ENCODE measurements at regions not wholly inside any gene's neighbourhood (a gene's known extent, or its start where the extent isn't known, plus 50 kb on each side); places are given as distances from the start of the nearest gene placed in this dataset.
A peak's percentile ranks its signal among the peaks of the same experiment; 100 is the strongest.

DNA sequence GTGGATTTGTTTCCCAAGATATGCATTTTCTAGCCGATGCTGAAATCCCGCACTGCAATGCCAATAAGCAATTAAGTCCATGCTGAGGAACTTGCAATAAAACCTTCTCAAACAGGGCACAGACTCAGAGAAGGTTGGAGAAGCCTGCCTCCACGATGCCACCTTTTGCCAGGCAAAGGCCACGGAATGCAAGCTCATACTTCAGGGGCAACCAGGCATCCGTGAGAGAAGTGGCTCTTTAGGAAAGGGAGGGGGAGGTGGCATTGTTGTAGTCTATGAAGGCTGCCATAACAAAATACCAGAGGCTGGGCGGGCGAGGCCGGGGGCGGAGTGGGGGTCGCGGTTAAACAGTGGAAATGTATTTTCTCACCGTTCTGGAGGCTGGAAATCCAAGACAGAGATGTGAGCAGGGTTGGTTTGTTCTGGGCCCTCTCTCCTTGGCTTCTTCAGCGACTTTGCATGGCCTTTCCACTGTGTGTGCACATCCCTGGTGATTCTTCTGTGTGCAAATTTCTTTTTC lies 689.5 kb downstream of the VRK1 start:
- Mint-ChIP-seq H3K4me3 (no peak overlapping the region), H3K27me3 (no peaks in the 10 kb centered on the region), H3K4me1 (no peaks in the 10 kb centered on the region), H3K9me3 (peaks cover 5% of the 10 kb centered on the region), H3K36me3 (ENCODE audit: low read depth) (peaks cover 2% of the 10 kb centered on the region), H3K27ac (no peak overlapping the region)
- intact Hi-C loops (cut with micrococcal nuclease), result no loop called here
- DNase-seq, result no peak

DNA sequence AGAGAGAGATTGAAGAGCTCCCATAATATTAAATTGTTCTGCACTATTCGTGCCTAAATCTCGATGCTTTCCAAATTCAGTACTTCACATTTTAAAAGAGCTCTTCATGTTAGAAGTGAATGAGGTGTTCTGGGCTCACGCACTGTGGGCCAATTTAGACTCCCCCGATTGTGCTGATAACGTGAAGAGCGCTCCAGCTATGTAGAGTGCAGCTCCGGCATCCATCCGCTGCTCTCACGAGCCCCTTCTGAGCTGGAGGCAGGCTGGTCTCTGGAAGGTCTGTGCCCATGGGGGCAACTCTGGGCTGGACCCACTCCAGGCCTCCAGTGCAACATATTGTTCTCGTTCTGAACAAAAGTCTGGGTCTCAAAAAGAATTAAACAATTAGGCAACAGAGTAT lies 692.6 kb downstream of the VRK1 start:
- DNase-seq, result no peak
- H3K27me3 Mint-ChIP-seq, result no peaks in the 10 kb centered on the region
- H3K36me3 Mint-ChIP-seq (ENCODE audit: low read depth), result peaks cover 4% of the 10 kb centered on the region
- H3K4me1 Mint-ChIP-seq, result no peaks in the 10 kb centered on the region
- intact Hi-C loops (cut with micrococcal nuclease), result no loop called here
- H3K9me3 Mint-ChIP-seq, result peaks cover 12% of the 10 kb centered on the region
- H3K27ac Mint-ChIP-seq, result no peak overlapping the region
- H3K4me3 Mint-ChIP-seq, result no peak overlapping the region

DNA sequence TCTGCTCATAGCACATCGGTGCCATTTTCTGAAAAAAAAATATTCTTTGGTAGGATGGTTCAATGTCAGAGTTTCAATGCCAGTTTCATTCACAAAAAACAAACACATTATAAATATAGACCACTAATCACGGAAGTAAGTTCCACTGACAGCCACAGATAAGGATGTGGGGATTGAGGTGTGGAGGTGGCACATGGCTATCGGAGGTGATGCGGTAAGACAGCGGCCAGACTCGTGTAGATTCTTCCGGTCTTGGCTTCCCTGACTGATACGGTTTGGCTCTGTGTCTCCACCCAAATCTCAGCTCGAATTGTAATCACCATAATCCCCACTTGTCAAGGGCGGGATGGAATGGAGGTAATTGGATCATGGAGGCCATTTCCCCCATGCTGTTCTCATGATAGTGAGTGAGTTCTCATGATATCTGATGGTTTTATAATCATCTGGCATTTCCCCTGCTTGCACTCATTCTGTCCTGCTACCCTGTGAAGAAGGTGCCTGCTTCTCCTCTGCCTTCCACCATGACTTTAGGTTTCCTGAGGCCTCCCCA lies 693.4 kb downstream of the VRK1 start:
- Mint-ChIP-seq H3K27me3 (no peaks in the 10 kb centered on the region), H3K27ac (no peak overlapping the region), H3K9me3 (peaks cover 12% of the 10 kb centered on the region), H3K4me1 (no peaks in the 10 kb centered on the region), H3K36me3 (ENCODE audit: low read depth) (peaks cover 4% of the 10 kb centered on the region), H3K4me3 (no peak overlapping the region)
- no peak for DNase-seq
- intact Hi-C loops (cut with micrococcal nuclease), result no loop called here

DNA sequence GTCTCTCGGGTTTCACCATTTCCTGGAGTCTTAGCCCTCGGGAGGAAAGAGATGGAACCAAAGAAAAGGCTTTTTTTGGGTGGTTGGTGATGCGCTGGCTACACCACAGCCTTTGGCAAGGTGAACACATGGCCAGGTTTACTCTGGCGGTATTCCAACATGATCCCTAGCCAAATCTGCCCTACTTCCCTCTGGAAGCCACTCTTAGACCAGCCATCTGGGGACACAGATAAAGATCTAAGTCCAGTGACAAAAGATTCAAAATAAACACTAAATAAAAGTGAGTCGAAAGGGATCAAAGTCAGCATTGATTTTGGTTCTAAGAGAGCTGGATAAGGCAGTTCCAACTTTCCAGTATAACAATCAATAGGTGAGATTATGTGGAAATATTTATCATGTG lies 694.5 kb downstream of the VRK1 start:
- Mint-ChIP-seq H3K36me3 (ENCODE audit: low read depth) (peaks cover 4% of the 10 kb centered on the region), H3K4me1 (no peaks in the 10 kb centered on the region), H3K4me3 (no peak overlapping the region), H3K27ac (no peak overlapping the region), H3K27me3 (no peaks in the 10 kb centered on the region), H3K9me3 (peaks cover 12% of the 10 kb centered on the region)
- intact Hi-C loops (cut with micrococcal nuclease), result no loop called here
- no peak for DNase-seq

DNA sequence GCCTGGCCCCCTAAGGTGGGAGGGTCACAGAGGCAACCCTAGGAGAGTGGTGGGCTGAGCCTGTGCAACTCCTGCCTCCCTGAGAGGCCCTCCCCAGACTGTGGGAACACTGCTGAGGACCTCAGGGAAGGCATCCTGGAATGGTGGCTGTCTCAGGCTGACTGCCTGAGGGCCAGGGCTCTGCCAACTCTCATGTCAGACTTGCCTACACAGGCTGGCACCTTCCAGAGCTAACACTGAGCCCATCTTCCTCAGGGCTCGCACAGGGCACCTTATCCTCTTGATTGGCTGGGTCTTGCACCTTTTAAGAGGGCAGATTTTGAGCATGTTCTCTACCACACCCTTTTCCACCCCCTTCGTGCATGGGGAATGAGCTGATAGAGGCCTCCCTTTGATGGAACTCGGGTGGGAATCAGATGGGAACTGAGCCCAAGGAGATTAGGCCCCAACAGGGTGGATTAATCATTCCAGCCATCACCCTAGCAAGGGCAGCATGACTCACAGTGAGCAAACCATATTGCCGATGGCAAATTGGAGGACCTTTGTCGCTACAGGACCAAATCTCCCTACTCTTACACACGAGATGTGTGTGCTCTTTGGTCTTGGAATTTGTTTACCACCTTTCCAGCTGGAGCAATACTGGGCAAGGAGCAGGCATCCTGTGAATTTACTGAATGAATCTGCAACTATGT lies 702.8 kb downstream of the VRK1 start:
- no peak overlapping the region for H3K27ac Mint-ChIP-seq
- H3K4me1 Mint-ChIP-seq, result no peaks in the 10 kb centered on the region
- no peaks in the 10 kb centered on the region for H3K36me3 Mint-ChIP-seq (ENCODE audit: low read depth)
- intact Hi-C loops (cut with micrococcal nuclease), result no loop called here
- peaks cover 8% of the 10 kb centered on the region for H3K9me3 Mint-ChIP-seq
- no peak for DNase-seq
- no peak overlapping the region for H3K4me3 Mint-ChIP-seq
- peaks cover 3% of the 10 kb centered on the region for H3K27me3 Mint-ChIP-seq

DNA sequence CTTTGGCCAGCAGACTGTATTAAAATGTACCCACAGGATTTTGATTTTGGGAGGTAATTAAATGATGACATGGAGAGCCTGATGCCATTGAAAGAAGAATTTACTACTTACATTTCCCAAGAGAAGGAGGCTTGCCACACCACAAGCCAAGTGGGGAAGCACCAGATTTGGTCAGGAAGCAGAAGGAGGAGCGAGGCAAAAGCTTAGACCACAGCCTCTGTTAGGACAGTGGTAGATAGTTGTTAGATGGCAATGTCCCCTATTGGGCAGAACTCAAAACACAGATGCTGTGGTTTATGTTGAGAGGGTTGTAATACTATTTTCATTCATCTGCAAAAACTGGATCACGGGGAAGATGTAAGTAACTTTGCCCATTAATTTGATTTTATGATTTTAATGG lies 709.4 kb downstream of the VRK1 start:
- intact Hi-C loops (cut with micrococcal nuclease), result no loop called here
- Mint-ChIP-seq H3K27me3 (no peaks in the 10 kb centered on the region), H3K4me3 (no peak overlapping the region), H3K4me1 (no peaks in the 10 kb centered on the region), H3K9me3 (peaks cover 29% of the 10 kb centered on the region), H3K27ac (no peak overlapping the region), H3K36me3 (ENCODE audit: low read depth) (peaks cover 2% of the 10 kb centered on the region)
- DNase-seq, result no peak

DNA sequence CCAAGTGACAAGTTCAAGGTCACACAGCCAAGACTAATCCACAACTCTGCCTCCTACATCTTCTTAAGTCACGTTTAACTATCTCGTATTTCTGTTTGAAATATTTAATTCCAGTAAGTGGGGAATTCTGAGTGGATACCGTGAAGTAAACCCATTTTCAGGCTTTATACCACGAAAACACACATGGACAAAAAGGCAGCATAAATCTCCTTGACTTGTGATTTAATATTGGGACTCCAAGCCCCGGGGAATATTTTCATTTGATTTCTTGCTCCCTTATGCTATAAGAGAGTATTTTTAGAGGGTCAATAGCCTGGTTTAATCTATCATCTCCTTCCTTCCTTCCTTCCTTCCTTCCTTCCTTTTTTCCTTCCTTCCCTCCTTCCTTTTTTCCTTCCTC lies 716.7 kb downstream of the VRK1 start:
- intact Hi-C loops (cut with micrococcal nuclease), result no loop called here
- DNase-seq, result no peak
- no peaks in the 10 kb centered on the region for H3K36me3 Mint-ChIP-seq (ENCODE audit: low read depth)
- H3K27me3 Mint-ChIP-seq, result no peaks in the 10 kb centered on the region
- no peak overlapping the region for H3K27ac Mint-ChIP-seq
- H3K4me1 Mint-ChIP-seq, result no peaks in the 10 kb centered on the region
- peaks cover 18% of the 10 kb centered on the region for H3K9me3 Mint-ChIP-seq
- no peak overlapping the region for H3K4me3 Mint-ChIP-seq

DNA sequence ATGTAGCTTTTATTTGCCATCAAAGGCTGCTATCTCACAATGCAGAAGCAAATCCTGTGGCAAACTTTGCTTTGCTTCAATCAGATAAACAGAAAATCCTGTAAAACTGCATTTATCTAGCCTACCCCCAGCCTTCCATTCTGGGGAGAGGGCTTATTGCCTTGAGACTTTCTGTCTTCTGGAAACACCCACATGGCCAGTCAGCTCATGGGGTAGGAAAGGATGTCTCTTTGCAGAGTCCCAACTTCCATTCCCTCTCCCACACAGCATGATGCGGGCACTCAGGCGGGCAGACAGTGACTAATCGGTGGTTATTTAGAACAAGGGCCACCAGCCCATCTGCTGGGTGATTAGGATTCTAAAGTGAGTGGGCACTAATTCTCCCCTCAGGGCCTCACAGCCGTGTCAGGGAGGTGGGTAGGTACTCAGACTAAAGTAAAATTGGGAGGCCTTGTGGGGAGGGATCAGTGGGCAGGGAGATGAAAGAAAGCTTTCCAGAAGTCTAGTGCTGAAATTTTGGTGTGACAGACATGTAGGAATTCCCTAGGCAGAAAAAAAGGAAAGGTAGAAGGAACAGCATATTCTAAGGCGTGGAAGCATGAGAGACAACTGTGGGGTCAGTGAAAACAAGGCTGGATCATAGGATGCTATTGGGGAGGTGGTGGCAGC lies 720.5 kb downstream of the VRK1 start:
- H3K27me3 Mint-ChIP-seq, result no peaks in the 10 kb centered on the region
- peaks cover 17% of the 10 kb centered on the region for H3K9me3 Mint-ChIP-seq
- no peaks in the 10 kb centered on the region for H3K36me3 Mint-ChIP-seq (ENCODE audit: low read depth)
- H3K4me3 Mint-ChIP-seq, result no peak overlapping the region
- H3K27ac Mint-ChIP-seq, result no peak overlapping the region
- H3K4me1 Mint-ChIP-seq, result no peaks in the 10 kb centered on the region
- intact Hi-C loops (cut with micrococcal nuclease), result no loop called here
- no peak for DNase-seq

DNA sequence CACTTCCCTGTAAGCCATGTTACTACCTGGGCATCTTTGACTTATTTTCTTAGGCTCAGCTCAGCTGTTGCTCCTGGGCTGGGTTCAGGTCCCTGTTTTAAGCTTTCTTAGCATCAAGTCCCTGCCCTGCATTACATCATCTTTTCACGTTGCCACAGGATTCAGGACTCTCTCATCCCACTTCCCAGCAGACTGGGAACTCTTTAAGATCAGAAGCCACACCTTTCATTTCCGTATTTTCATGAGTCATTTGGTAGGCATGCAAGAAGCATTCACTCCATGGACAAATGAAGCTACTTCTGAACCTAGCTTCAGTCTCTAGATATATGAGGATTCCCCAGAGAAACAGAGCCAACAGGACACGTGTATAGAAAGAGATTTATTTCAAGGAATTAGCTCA lies 726.8 kb downstream of the VRK1 start:
- no peak overlapping the region for H3K4me3 Mint-ChIP-seq
- no peak overlapping the region for H3K27ac Mint-ChIP-seq
- H3K27me3 Mint-ChIP-seq, result peaks cover 5% of the 10 kb centered on the region
- peaks cover 6% of the 10 kb centered on the region for H3K4me1 Mint-ChIP-seq
- intact Hi-C loops (cut with micrococcal nuclease), result no loop called here
- H3K9me3 Mint-ChIP-seq, result peaks cover 20% of the 10 kb centered on the region
- H3K36me3 Mint-ChIP-seq (ENCODE audit: low read depth), result no peaks in the 10 kb centered on the region
- DNase-seq, result no peak

DNA sequence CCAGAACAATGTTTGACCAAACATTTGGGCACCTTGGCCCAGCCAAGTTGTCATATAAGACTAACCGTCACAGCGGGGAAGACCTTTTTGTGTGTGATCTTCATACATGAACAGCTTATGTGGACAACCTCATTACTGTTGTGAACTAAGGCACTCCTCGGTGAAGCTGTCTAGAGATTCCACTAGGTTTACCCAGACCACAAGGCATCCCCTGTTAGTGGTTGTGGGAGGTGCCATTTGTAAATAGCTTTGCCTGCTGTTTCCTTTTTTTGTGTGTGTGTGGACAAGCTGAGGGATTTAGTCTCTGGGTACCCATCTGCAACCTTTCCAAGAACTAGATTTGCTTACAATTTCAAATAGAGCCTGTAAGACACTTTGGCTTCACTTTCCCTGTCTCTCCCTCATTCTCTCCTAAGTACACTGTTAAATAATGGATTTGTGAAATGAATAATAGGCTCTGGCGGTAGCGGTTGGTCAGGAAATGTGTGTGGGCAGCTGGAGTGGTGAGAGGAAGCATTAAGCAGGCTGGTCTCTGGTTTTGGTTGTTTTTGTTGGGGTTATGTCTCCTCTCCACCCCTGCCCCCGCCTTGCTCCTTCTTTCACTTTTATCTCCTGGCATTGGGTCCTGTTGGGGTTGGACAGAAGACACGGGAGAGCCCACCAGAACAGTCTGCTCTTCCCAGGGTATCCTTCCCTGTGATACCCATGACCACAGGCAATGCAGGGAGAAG lies 727.6 kb downstream of the VRK1 start:
- no peak overlapping the region for H3K27ac Mint-ChIP-seq
- peaks cover 5% of the 10 kb centered on the region for H3K27me3 Mint-ChIP-seq
- intact Hi-C loops (cut with micrococcal nuclease), result no loop called here
- peaks cover 19% of the 10 kb centered on the region for H3K9me3 Mint-ChIP-seq
- DNase-seq, result no peak
- peak overlapping the region; percentile 17 for H3K4me3 Mint-ChIP-seq
- H3K36me3 Mint-ChIP-seq (ENCODE audit: low read depth), result no peaks in the 10 kb centered on the region
- peaks cover 6% of the 10 kb centered on the region for H3K4me1 Mint-ChIP-seq

DNA sequence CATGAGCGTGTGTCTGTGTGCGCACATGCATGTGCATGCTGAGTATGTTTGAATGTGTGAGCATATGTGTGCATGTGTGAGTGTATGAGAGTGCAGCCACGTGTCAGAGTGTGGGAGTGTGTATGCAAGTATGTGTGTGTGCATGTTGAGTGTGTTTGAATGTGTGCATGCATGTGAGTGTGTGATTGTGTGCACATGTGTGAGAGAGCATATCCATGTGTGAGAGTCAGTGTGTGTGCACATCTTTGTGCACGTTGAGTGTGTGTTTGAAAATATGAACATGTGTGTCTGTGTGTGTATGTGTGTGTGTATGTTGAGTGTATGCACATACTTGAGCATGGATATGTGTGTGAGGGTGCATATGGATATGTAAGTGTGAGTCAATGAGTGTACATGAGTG lies 730.8 kb downstream of the VRK1 start:
- intact Hi-C loops (cut with micrococcal nuclease), result no loop called here
- Mint-ChIP-seq H3K36me3 (ENCODE audit: low read depth) (no peaks in the 10 kb centered on the region), H3K9me3 (peaks cover 10% of the 10 kb centered on the region), H3K27ac (no peak overlapping the region), H3K4me3 (no peak overlapping the region), H3K27me3 (peaks cover 7% of the 10 kb centered on the region), H3K4me1 (peaks cover 6% of the 10 kb centered on the region)
- DNase-seq, result no peak

DNA sequence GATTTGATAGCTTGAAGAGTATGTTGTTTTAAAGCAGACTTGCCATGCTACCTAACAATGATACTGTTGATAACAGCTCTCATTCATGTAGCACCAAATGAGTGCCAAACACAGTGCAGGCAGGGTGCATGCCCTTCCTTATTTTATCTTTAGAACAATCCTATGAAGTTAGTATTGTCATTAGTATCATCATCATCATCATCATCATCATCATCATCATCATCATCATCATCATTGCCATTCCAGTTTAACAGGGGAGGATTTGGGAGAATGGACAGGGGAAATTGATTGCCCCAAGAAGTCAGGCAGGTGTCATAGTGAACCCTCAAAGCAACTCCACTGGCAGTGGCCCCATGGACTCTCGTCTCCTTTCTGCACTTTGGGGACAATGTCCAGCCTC lies 734.9 kb downstream of the VRK1 start:
- Mint-ChIP-seq H3K4me1 (no peaks in the 10 kb centered on the region), H3K4me3 (no peak overlapping the region), H3K36me3 (ENCODE audit: low read depth) (no peaks in the 10 kb centered on the region), H3K27me3 (peaks cover 7% of the 10 kb centered on the region), H3K27ac (no peak overlapping the region), H3K9me3 (peaks cover 6% of the 10 kb centered on the region)
- intact Hi-C loops (cut with micrococcal nuclease), result no loop called here
- no peak for DNase-seq

DNA sequence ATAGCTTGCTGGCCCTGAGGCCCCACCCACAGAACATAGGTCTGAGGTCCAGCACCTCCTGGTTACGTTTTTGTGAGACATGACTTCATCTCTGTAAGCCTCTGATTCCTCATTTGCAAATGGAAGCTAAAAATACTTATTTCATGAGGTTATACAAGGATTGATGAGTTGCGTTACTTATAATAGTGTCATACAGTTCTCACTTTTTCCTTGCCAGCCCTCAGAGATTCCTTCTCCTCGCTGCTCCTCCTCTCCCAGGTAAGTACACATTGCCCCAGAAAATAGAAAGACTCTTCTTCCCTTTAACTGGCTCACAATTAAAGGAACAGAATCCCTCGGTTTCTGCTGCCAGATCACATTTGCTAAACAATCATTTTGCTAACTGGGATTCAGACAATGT lies 739.2 kb downstream of the VRK1 start:
- Mint-ChIP-seq H3K27me3 (no peaks in the 10 kb centered on the region), H3K4me1 (peaks cover 5% of the 10 kb centered on the region), H3K4me3 (no peak overlapping the region), H3K36me3 (ENCODE audit: low read depth) (no peaks in the 10 kb centered on the region), H3K9me3 (no peaks in the 10 kb centered on the region), H3K27ac (no peak overlapping the region)
- DNase-seq, result no peak
- intact Hi-C loops (cut with micrococcal nuclease), result no loop called here

DNA sequence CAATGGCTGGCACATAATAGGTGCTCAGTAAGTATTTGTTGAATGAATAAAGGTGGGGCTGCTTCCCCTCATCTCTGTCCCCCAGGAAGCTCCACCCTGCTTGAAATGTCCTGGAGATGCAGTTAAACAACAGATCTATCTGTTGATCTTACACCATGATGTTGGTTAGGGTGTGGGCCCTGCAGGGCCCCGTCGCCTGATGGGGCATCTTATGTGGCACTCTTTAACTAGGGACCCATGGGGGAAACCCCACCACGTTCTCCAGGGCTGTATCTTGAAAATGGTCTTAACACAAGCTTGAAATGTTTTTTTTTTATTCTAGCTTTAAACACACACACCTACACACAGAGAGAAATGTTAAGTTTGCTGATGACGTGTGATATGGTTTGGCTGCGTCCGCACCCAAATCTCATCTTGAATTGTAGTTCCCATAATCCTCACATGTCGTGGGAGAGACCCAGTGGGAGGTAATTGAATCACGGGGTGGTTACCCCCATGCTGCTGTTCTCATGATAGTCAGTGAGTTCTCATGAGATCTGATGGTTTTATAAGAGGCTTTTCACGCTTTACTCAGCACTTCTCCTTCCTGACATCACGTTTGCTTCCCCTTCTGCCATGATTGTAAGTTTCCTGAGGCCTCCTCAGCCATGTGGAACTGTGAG lies 741.7 kb downstream of the VRK1 start:
- no peaks in the 10 kb centered on the region for H3K9me3 Mint-ChIP-seq
- no peak overlapping the region for H3K27ac Mint-ChIP-seq
- H3K4me3 Mint-ChIP-seq, result no peak overlapping the region

More for the DNA sequence above, 741.7 kb downstream of the VRK1 start:
- H3K4me1 Mint-ChIP-seq, result peaks cover 12% of the 10 kb centered on the region
- no peaks in the 10 kb centered on the region for H3K36me3 Mint-ChIP-seq (ENCODE audit: low read depth)
- DNase-seq, result no peak
- H3K27me3 Mint-ChIP-seq, result no peaks in the 10 kb centered on the region
- intact Hi-C loops (cut with micrococcal nuclease), result no loop called here

Measured in activated CD4-positive, alpha-beta T cell treated with anti-CD3 and anti-CD28 coated beads, Interleukin-2, amount 10 ng/mL, durations not matched to agents 24 days and 14 days (primary cell).